DOHH2 (cell line): ENCODE measurements at regions not wholly inside any gene's neighbourhood (a gene's known extent, or its start where the extent isn't known, plus 50 kb on each side); places are given as distances from the start of the nearest gene placed in this dataset.

ENCODE experiments used
- CTCF ChIP-seq: fragments of 200-600 bp; sonication (generic); IDR thresholded peaks from one replicate; pipeline ENCODE4 v1.5.1; 2014; ENCODE audit warnings: antibody characterized with exemption, mild to moderate bottlenecking, low read depth, low read length; ENCODE audit not compliant: poor library complexity, severe bottlenecking
- EZH2phosphoT487 ChIP-seq: fragments of 200-600 bp; sonication (generic); IDR thresholded peaks from 2 replicates; pipeline ENCODE4 v1.6.1; 2017; ENCODE audit warnings: borderline replicate concordance, mild to moderate bottlenecking, antibody characterized with exemption, low read length, moderate library complexity, mixed read lengths

- no peak for TF ChIP-seq CTCF
- TF ChIP-seq EZH2phosphoT487, result no peak
Observed at GRCh38 chr7:80319461-80319860, 184.8 kb downstream of the GNAI1 start.
